IMR-90 (cell line): ENCODE measurements at regions not wholly inside any gene's neighbourhood (a gene's known extent, or its start where the extent isn't known, plus 50 kb on each side); places are given as distances from the start of the nearest gene placed in this dataset.

Experiments used
- ATAC-seq: fragments of 200-7000 bp; cut with Tn5 transposase; 2 replicates; pipeline ENCODE4 v1.9.1; 2020; ENCODE audit warnings: low read depth, mild to moderate bottlenecking, moderate library complexity
- BruUV-seq: library from RNA; stranded (reverse); fragments of 400-500 nt; replicated peaks from 2 replicates; lab custom pipeline; 2021; lab: Mats Ljungman, UMichigan
- CTCF ChIA-PET: fragments of 300-600 bp; formaldehyde crosslinking; extraction: SDS; loops from one replicate; lab custom pipeline; 2021; ENCODE audit warnings: antibody characterized with exemption; lab: Yijun Ruan, JAX
- POLR2A ChIA-PET: fragments of 300-600 bp; sonication (Branson Sonifier 250); formaldehyde crosslinking; loops from one replicate; lab custom pipeline; 2022; ENCODE audit warnings: antibody characterized with exemption; ENCODE audit not compliant: unreplicated experiment; lab: Charles Lee
- DNase-seq: peaks from one replicate; pipeline ENCODE4 v3.0.0; 2013
- H2AFZ ChIP-seq: replicated peaks from 2 replicates; pipeline ENCODE3; 2013; ENCODE audit warnings: low read length, mild to moderate bottlenecking; ENCODE audit not compliant: poor library complexity
- H2AK5ac ChIP-seq: 2 replicates; pipeline ENCODE4 v1.6.1; 2013; ENCODE audit warnings: low read depth, low read length, inconsistent platforms
- H2AK9ac ChIP-seq: replicated peaks from 2 replicates; pipeline ENCODE3; 2013; ENCODE audit warnings: mild to moderate bottlenecking, low read depth, low read length, moderate library complexity; ENCODE audit not compliant: poor library complexity
- H2BK120ac ChIP-seq: 2 replicates; pipeline ENCODE4 v1.6.1; 2013; ENCODE audit warnings: low read depth, low read length, inconsistent platforms
- H2BK15ac ChIP-seq: 3 replicates; pipeline ENCODE4 v1.6.1; 2013; ENCODE audit warnings: low read depth, low read length, inconsistent platforms
- H2BK20ac ChIP-seq: 2 replicates; pipeline ENCODE4 v1.6.1; 2013; ENCODE audit warnings: low read depth, mild to moderate bottlenecking, inconsistent platforms, low read length, moderate library complexity
- H2BK5ac ChIP-seq: 2 replicates; pipeline ENCODE4 v1.6.1; 2013; ENCODE audit warnings: mild to moderate bottlenecking, low read depth, low read length, inconsistent platforms; ENCODE audit not compliant: poor library complexity, severe bottlenecking
- H3K14ac ChIP-seq: replicated peaks from 2 replicates; pipeline ENCODE4 v1.6.1; 2013; ENCODE audit warnings: low read depth, low read length, inconsistent platforms
- H3K18ac ChIP-seq: 2 replicates; pipeline ENCODE4 v1.6.1; 2013; ENCODE audit warnings: low read depth, low read length, control low read depth
- H3K23ac ChIP-seq: 2 replicates; pipeline ENCODE4 v1.6.1; 2013; ENCODE audit warnings: low read depth, low read length, inconsistent platforms
- H3K27ac ChIP-seq: 2 replicates; pipeline ENCODE4 v1.5.1; 2013; ENCODE audit warnings: mild to moderate bottlenecking, control low read depth, low read length; ENCODE audit not compliant: insufficient read depth
- H3K27me3 ChIP-seq: 2 replicates; pipeline ENCODE4 v1.6.1; 2013; ENCODE audit warnings: low read length; ENCODE audit not compliant: control insufficient read depth, insufficient read depth
- H3K36me3 ChIP-seq: 2 replicates; pipeline ENCODE4 v1.6.1; 2013; ENCODE audit warnings: low read length, mixed read lengths; ENCODE audit not compliant: control insufficient read depth, insufficient read depth
- H3K4ac ChIP-seq: 2 replicates; pipeline ENCODE4 v1.6.1; 2013; ENCODE audit warnings: low read depth, low read length, inconsistent platforms
- H3K4me1 ChIP-seq: 2 replicates; pipeline ENCODE4 v1.6.1; 2013; ENCODE audit warnings: low read length, mixed read lengths; ENCODE audit not compliant: control insufficient read depth, insufficient read depth
- H3K4me2 ChIP-seq: 2 replicates; pipeline ENCODE4 v1.6.1; 2013; ENCODE audit warnings: low read depth, mild to moderate bottlenecking, control low read depth, low read length, moderate library complexity
- H3K4me3 ChIP-seq: 2 replicates; pipeline ENCODE4 v1.5.1; 2013; ENCODE audit warnings: low read depth, mild to moderate bottlenecking, control low read depth, low read length, moderate library complexity; ENCODE audit not compliant: insufficient read depth
- H3K56ac ChIP-seq: 2 replicates; pipeline ENCODE4 v1.6.1; 2013; ENCODE audit warnings: low read length, inconsistent platforms; ENCODE audit not compliant: insufficient read depth; ENCODE audit errors: extremely low read depth
- H3K79me1 ChIP-seq, 2 experiments: 2 replicates each; pipeline ENCODE4 v1.6.1; 2013; ENCODE audit warnings: low read length in 2 of 2, inconsistent platforms in 1 of 2, low read depth in 1 of 2
- H3K9ac ChIP-seq: 2 replicates; pipeline ENCODE4 v1.6.1; 2013; ENCODE audit warnings: low read depth, low read length, control low read depth
- H3K9me1 ChIP-seq: 2 replicates; pipeline ENCODE4 v1.6.1; 2013; ENCODE audit warnings: low read length, inconsistent platforms; ENCODE audit not compliant: insufficient read depth
- H3K9me3 ChIP-seq: 2 replicates; pipeline ENCODE4 v1.6.1; 2013; ENCODE audit warnings: low read length; ENCODE audit not compliant: control insufficient read depth, insufficient read depth
- H4K20me1 ChIP-seq: 2 replicates; pipeline ENCODE4 v1.6.1; 2013; ENCODE audit warnings: low read length, inconsistent platforms; ENCODE audit not compliant: insufficient read depth
- H4K5ac ChIP-seq: 2 replicates; pipeline ENCODE4 v1.6.1; 2013; ENCODE audit warnings: mild to moderate bottlenecking, low read depth, low read length, control low read depth
- H4K8ac ChIP-seq, 2 experiments: 2 replicates each; pipeline ENCODE4 v1.6.1; 2013; ENCODE audit warnings: low read depth in 2 of 2, low read length in 2 of 2, control low read depth in 1 of 2, inconsistent platforms in 1 of 2
- H4K91ac ChIP-seq: 2 replicates; pipeline ENCODE4 v1.6.1; 2013; ENCODE audit warnings: low read depth, low read length, inconsistent platforms; ENCODE audit not compliant: insufficient read depth
- BHLHE40 ChIP-seq: fragments of 150-350 bp; IDR thresholded peaks from 2 replicates; pipeline ENCODE4 v1.6.1; 2016; ENCODE audit warnings: mild to moderate bottlenecking, low read depth, low read length
- CEBPB ChIP-seq: IDR thresholded peaks from 2 replicates; pipeline ENCODE4 v1.6.1; 2012; ENCODE audit warnings: low read depth, low read length, improper control_type of control experiment
- CHD1 ChIP-seq: IDR thresholded peaks from 2 replicates; pipeline ENCODE4 v1.6.1; 2012; ENCODE audit warnings: low read depth, low read length, improper control_type of control experiment
- ELK1 ChIP-seq: fragments of 150-350 bp; IDR thresholded peaks from 2 replicates; pipeline ENCODE4 v1.6.1; 2016; ENCODE audit warnings: low read depth, mild to moderate bottlenecking, low read length, moderate library complexity, borderline replicate concordance
- FOS ChIP-seq: fragments of 150-350 bp; IDR thresholded peaks from 2 replicates; pipeline ENCODE4 v1.6.1; 2016; ENCODE audit warnings: low read depth, low read length
- MAFK ChIP-seq: IDR thresholded peaks from 2 replicates; pipeline ENCODE4 v1.6.1; 2012; ENCODE audit warnings: low read depth, low read length, improper control_type of control experiment
- MAZ ChIP-seq: IDR thresholded peaks from 2 replicates; pipeline ENCODE4 v1.6.1; 2012; ENCODE audit warnings: low read depth, mild to moderate bottlenecking, low read length, improper control_type of control experiment, moderate library complexity, borderline replicate concordance
- MXI1 ChIP-seq: IDR thresholded peaks from 2 replicates; pipeline ENCODE4 v1.6.1; 2012; ENCODE audit warnings: low read depth, mild to moderate bottlenecking, low read length, moderate library complexity, borderline replicate concordance
- NFE2L2 ChIP-seq: fragments of 150-350 bp; IDR thresholded peaks from 2 replicates; pipeline ENCODE4 v1.6.1; 2016; ENCODE audit warnings: low read depth, mild to moderate bottlenecking, low read length
- POLR2A ChIP-seq: IDR thresholded peaks from 2 replicates; pipeline ENCODE4 v1.6.1; 2012; ENCODE audit warnings: mild to moderate bottlenecking, low read depth, low read length
- RAD21 ChIP-seq: IDR thresholded peaks from 2 replicates; pipeline ENCODE4 v1.6.1; 2012; ENCODE audit warnings: low read length, improper control_type of control experiment
- RCOR1 ChIP-seq: IDR thresholded peaks from 2 replicates; pipeline ENCODE4 v1.6.1; 2012; ENCODE audit warnings: mild to moderate bottlenecking, low read length, improper control_type of control experiment; ENCODE audit not compliant: insufficient replicate concordance
- RFX5 ChIP-seq: IDR thresholded peaks from 2 replicates; pipeline ENCODE4 v1.8.0; 2012; ENCODE audit warnings: low read depth, mild to moderate bottlenecking, low read length, moderate library complexity
- SMC3 ChIP-seq: fragments of 150-350 bp; IDR thresholded peaks from 2 replicates; pipeline ENCODE4 v1.6.1; 2016; ENCODE audit warnings: low read depth, mild to moderate bottlenecking, antibody characterized with exemption, low read length, moderate library complexity
- WGBS, 2 experiments: methylation state at CpG; one replicate each; pipeline versions ENCODE4 v1.1.5 to v1.1.7; 2013; ENCODE audit warnings: missing lambda C conversion rate in 2 of 2; ENCODE audit not compliant: insufficient read length in 1 of 2; ENCODE audit errors: extremely low coverage in 2 of 2; 5-methylcytosine and 5-hydroxymethylcytosine counted together
- dilution Hi-C: fragments of 300-500 bp; cut with HindIII; formaldehyde crosslinking; loops from one replicate; pipeline ENCODE4 v1.14.3; 2018; ENCODE audit warnings: low sequenced_read_pairs; ENCODE audit not compliant: unreplicated experiment
- in situ Hi-C: fragments of 300-500 bp; cut with MboI; formaldehyde crosslinking; loops from 3 replicates; pipeline ENCODE4 v1.14.3; 2019; ENCODE audit warnings: low sequenced_read_pairs, inconsistent platforms, mixed read lengths
- intact Hi-C: fragments of 100-400 bp; cut with micrococcal nuclease; formaldehyde crosslinking; loops from 2 replicates; pipeline ENCODE4 v1.10.0; 2022
- TF ChIP-seq, protein P1 (sequence below): fragments of 150-350 bp; IDR thresholded peaks from 2 replicates; pipeline ENCODE4 v1.6.1; 2017; ENCODE audit warnings: mild to moderate bottlenecking, antibody characterized with exemption, low read length, low read depth
- TF ChIP-seq, protein P2 (sequence below): conservative IDR thresholded peaks from 2 replicates; pipeline ENCODE4 v1.5.1; 2012; ENCODE audit warnings: mild to moderate bottlenecking, low read depth, low read length, improper control_type of control experiment

- Histone ChIP-seq H3K4me2 (no peak overlapping the region), H3K18ac (no peak overlapping the region), H3K9me1 (no peaks in the 10 kb centered on the region; the same call in 1 of the 2 replicates), H3K23ac (no peak overlapping the region), H4K8ac (no peak overlapping the region), H4K5ac (no peak overlapping the region), H2BK15ac (no peak overlapping the region), H3K4me1 (no peaks in the 10 kb centered on the region; the same call in 1 of the 2 replicates), H3K4ac (no peak overlapping the region), H2AK9ac (no peak overlapping the region), H3K4me3 (no peak overlapping the region), H2BK20ac (no peak overlapping the region), H2BK5ac (no peak overlapping the region), H3K79me1 (no peaks in the 10 kb centered on the region), H3K27ac (no peak overlapping the region), H3K14ac (no peak overlapping the region), H3K36me3 (no peaks in the 10 kb centered on the region), H3K56ac (no peak overlapping the region), H3K9ac (no peak overlapping the region), H2BK120ac (no peak overlapping the region), H2AFZ (no peak overlapping the region), H4K20me1 (no peaks in the 10 kb centered on the region), H3K9me3 (0 out of 2 replicates have a peak, but pooled peaks cover 1% of the 10 kb centered on the region), H3K27me3 (peaks cover 7% of the 10 kb centered on the region), H4K91ac (no peak overlapping the region), H2AK5ac (no peak overlapping the region)
- ChIA-PET POLR2A (no interaction called here), CTCF (no interaction called here)
- intact Hi-C loops (no loop called here), dilution Hi-C loops (no loop called here), in situ Hi-C loops (no loop called here)
- WGBS, 2 experiments, result no CpG with 5 or more reads among the region's 2 CpGs
- no peak for DNase-seq
- no peak for ATAC-seq
- no TSS peak for BruUV-seq
- no peak for TF ChIP-seq RFX5
- no peak for TF ChIP-seq MAFK
- TF ChIP-seq, protein P1, sequence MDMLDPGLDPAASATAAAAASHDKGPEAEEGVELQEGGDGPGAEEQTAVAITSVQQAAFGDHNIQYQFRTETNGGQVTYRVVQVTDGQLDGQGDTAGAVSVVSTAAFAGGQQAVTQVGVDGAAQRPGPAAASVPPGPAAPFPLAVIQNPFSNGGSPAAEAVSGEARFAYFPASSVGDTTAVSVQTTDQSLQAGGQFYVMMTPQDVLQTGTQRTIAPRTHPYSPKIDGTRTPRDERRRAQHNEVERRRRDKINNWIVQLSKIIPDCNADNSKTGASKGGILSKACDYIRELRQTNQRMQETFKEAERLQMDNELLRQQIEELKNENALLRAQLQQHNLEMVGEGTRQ, result no peak
- TF ChIP-seq CHD1, result no peak
- no peak for TF ChIP-seq SMC3
- TF ChIP-seq RAD21, result no peak
- TF ChIP-seq RCOR1, result no peak
- TF ChIP-seq BHLHE40, result no peak
- no peak for TF ChIP-seq NFE2L2
- TF ChIP-seq MAZ, result no peak
- no peak for TF ChIP-seq FOS
- no peak for TF ChIP-seq ELK1
- no peak for TF ChIP-seq MXI1
- TF ChIP-seq POLR2A, result no peak
- TF ChIP-seq, protein P2, sequence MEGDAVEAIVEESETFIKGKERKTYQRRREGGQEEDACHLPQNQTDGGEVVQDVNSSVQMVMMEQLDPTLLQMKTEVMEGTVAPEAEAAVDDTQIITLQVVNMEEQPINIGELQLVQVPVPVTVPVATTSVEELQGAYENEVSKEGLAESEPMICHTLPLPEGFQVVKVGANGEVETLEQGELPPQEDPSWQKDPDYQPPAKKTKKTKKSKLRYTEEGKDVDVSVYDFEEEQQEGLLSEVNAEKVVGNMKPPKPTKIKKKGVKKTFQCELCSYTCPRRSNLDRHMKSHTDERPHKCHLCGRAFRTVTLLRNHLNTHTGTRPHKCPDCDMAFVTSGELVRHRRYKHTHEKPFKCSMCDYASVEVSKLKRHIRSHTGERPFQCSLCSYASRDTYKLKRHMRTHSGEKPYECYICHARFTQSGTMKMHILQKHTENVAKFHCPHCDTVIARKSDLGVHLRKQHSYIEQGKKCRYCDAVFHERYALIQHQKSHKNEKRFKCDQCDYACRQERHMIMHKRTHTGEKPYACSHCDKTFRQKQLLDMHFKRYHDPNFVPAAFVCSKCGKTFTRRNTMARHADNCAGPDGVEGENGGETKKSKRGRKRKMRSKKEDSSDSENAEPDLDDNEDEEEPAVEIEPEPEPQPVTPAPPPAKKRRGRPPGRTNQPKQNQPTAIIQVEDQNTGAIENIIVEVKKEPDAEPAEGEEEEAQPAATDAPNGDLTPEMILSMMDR, result no peak
- no peak for TF ChIP-seq CEBPB
Observed at GRCh38 chr18:59968583-59968982, 68.8 kb downstream of the PMAIP1 start.
